Endothelial cell of umbilical vein (primary cell): ENCODE measurements at regions not wholly inside any gene's neighbourhood (a gene's known extent, or its start where the extent isn't known, plus 50 kb on each side); places are given as distances from the start of the nearest gene placed in this dataset.

Experiments used
- JUN ChIP-seq: IDR thresholded peaks from 2 replicates; pipeline ENCODE4 v1.6.1; 2011; ENCODE audit warnings: borderline replicate concordance, low read depth; ENCODE audit not compliant: insufficient read length, insufficient read depth
- POLR2A ChIP-seq: IDR thresholded peaks from 2 replicates; pipeline ENCODE4 v1.6.1; 2012; ENCODE audit warnings: low read depth, mild to moderate bottlenecking, control low read depth, low read length
- POLR2AphosphoS5 ChIP-seq: IDR thresholded peaks from 2 replicates; pipeline ENCODE4 v1.6.1; 2012; ENCODE audit warnings: low read depth, mild to moderate bottlenecking, control low read depth, low read length, moderate library complexity; ENCODE audit not compliant: insufficient read depth
- TF ChIP-seq, protein P1 (sequence below), 2 donors: IDR thresholded peaks; 1 replicate in 1 of 2; 2 replicates in 1 of 2; pipeline ENCODE4 v1.5.1; 2011; ENCODE audit warnings: low read length in 2 of 2, mild to moderate bottlenecking in 2 of 2, moderate library complexity in 2 of 2, control low read depth in 1 of 2, inconsistent platforms in 1 of 2, low read depth in 1 of 2; ENCODE audit not compliant: insufficient read depth in 1 of 2; ENCODE audit errors: extremely low read depth in 1 of 2

DNA sequence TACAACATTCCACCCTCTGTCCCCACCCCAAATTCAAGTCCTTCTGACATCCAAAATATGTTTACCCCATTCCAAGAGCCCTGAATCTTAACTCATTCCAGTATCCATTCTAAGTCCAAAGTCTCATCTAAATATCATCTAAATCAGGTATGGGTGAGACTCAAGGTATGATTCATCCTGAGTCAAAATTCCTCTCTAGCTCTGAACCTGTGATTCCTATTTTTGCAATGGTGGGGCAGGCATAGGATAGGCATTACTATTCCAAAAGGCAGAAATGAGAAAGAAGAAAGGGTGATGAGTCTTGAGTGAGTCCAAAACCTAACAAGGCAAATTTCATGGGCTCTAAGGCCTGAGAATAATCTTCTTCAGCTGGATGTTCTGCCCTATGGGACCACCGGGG lies 140.3 kb upstream of the FAR2 start:
- TF ChIP-seq, protein P1, sequence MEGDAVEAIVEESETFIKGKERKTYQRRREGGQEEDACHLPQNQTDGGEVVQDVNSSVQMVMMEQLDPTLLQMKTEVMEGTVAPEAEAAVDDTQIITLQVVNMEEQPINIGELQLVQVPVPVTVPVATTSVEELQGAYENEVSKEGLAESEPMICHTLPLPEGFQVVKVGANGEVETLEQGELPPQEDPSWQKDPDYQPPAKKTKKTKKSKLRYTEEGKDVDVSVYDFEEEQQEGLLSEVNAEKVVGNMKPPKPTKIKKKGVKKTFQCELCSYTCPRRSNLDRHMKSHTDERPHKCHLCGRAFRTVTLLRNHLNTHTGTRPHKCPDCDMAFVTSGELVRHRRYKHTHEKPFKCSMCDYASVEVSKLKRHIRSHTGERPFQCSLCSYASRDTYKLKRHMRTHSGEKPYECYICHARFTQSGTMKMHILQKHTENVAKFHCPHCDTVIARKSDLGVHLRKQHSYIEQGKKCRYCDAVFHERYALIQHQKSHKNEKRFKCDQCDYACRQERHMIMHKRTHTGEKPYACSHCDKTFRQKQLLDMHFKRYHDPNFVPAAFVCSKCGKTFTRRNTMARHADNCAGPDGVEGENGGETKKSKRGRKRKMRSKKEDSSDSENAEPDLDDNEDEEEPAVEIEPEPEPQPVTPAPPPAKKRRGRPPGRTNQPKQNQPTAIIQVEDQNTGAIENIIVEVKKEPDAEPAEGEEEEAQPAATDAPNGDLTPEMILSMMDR (IDR thresholded peaks at IDR 0.05; ENCODE audit: extremely low read depth in 1 of 2, insufficient read depth in 1 of 2, low read depth in 1 of 2, low read length in 2 of 2) = no peak
- TF ChIP-seq POLR2A (no peak), POLR2AphosphoS5 (no peak), JUN (no peak)
